Left renal pelvis (tissue), 4 donors: ENCODE measurements at regions not wholly inside any gene's neighbourhood (a gene's known extent, or its start where the extent isn't known, plus 50 kb on each side); places are given as distances from the start of the nearest gene placed in this dataset.

Source experiments
- DNase-seq, 4 donors: peaks; one replicate each; pipeline ENCODE4 v3.0.0-alpha.2; 2013; ENCODE audit warnings: low read depth in 4 of 4, low spot score in 3 of 4

DNA sequence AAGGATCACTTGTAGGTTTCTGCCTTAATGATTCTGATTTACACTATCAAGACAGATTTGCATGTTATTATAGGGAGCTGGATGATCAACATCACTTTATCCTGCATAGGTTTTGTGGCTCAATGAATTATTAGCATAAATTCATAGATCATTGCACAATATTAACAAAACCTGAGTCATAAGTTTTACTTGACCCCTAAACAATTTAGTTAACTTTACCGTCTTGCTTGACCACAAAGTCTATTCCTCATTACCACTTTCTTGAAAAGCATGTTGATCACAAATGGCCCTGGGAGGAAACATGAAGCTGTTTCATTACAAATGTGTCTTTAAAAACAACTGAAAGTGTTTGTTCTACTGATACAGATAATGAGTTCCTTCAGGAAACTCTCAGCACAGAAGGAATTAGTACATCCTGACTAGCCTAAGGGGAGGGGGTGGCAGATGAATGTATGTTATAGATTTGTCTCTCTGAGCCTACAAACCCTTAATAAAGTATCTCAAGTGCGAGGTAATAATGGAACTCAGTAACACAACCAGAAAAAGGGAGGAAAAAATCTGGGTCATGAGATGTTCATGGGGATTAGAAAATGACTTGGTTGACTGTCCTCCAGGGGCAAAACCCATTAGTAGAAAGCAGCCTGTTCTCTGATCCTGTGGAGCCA lies 303.4 kb downstream of the PIK3C3 start:
- DNase-seq, result no peak

DNA sequence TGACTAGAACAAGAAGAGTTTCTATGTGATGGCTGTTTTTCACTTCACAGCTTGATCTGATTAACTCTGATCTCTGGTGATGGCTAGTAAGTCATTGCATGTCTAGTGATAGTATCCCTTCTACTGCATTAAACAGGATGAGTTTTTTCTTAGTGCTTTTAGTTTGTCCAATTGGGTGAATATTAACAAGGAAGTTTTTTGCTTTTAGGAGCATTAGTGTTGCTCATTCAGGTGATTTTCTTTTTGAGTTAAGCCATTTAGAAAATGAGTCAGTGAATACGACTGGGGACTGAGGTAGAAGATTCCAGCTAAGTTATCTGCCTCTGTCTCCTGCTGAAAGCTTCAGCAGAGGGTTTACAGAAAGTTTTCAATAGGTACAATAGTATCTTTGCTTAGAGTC lies 306.7 kb downstream of the PIK3C3 start:
- no peak for DNase-seq

DNA sequence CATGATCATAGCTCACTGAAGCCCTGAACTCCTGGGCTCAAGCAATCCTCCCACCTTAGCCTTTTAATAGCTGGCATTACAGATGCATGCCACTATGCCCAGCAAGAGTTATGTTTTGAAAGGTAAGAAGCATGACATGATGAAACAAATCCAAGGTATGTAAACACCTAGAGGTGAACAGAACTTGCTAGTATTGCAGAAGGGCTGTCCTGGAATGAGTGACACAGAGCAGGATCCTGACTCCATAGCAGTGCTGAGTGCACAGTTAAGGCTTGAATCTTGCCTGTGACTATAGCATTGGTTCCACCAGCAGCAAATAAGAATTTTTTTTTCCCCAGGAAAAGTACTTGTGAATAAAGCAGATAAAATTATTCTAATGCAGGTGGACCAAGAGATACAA lies 309.5 kb downstream of the PIK3C3 start:
- DNase-seq, result no peak

DNA sequence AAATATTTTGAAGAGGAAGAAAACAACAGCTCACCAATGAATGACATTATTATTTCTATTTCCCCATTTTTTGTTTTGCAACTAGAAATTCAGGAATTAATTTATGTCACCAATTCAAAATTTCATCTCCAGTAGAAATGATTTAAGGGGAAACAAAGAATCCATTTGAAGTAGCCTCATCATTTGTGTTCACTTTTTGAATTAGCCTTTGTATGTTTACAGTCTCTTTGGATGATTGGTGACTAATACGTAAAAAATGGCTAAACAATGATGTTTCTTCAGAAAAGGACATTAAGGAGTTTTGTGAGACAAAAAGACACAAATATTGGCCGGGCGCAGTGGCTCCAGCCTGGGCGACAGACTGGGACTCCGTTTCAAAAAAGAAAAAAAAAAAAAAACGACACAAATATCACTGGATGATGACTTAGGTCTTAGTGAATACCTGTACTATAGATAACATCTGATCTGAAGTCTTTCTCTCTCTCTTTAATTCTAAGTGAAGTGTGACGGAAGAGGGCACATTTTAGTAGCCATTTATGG lies 313.2 kb downstream of the PIK3C3 start:
- DNase-seq, result no peak

- no peak for DNase-seq
These were observed 313.8 kb downstream of the PIK3C3 start for GRCh38 chr18:42268798-42269197.

GRCh38 chr18:42271647-42272414 lies 316.8 kb downstream of the PIK3C3 start:
- no peak for DNase-seq

DNA sequence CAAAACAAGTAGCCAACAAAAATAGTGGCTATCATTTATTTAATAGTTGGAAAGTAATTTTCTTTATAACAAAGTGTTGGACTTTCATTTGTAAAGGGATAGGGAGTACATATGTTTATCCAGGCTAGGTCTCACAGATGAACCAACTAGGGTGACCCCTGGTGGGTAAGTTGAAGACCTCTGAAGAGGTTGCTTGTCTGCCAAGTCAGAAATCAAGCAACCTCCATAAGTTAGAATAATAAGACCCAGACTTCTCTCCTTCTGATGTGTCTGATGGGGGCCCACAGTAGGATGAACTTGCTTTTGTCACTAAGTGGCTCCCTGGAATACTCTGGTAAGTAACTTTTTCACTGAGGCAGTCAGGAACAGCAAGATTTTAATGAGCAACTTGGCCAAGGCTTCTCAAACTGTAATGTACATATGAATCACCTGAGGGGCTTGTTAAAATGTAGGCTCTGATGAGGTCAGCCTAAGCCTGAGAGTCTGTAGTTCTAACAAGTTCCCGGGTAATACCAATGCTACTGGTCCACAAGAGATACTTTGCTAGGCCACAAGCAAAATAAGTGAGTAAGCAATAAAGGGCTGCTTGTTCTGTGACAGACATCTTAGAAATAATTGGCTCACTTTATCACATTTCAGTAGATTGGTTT lies 319.6 kb downstream of the PIK3C3 start:
- DNase-seq, result no peak

DNA sequence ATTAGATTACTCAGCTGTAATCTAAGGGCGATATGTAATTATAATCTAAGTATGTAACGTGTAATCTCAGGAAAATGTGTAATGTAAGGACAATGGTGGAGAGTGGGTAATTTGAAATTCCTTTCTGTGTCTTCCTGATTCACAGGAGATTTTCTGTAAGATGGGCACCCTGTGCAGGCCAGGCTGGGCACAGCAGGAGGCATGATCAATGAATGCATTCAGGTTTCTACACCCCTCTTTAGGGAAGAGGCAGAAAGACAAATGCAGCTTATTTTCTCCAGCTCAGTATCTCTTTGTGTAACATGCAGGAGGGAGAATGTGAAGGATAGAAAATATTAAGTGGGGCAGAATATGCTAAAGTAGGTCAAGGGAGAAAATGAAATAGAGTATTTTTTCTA lies 320.1 kb downstream of the PIK3C3 start:
- no peak for DNase-seq

DNA sequence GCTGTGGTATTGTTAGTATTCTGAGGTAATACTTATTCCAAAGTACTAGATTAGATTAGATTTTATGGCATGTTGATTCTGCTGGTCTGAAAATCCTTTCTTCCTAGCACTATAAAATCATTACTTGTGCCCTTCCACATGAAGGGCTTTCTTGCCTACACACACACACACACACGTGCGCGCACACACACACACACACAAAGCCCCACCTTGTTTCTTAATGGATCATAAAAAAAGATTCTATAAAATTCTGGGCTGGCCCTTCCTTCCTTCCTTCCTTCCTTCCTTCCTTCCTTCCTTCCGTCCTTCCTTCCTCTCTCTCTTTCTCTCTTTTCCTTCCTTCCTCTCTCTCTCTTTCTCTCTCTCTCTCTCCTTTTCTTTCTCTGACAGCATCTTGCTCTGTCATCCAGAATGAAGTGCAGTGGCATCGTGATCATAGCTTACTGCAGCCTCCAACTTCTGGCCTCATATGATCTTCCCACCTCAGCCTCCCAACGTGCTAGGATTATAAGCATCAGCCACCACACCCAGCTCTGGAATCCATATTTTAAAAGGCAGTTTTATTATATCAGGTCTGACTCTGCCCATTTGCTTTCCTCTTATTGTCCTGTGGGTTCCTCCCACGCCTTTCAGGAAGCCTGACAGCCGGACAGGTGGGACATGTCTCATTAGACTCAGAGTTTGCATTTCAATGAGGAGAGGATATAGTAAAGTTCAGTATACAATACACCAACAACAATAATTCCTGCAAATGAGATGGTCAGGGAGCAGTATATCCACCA lies 321.1 kb downstream of the PIK3C3 start:
- no peak for DNase-seq

DNA sequence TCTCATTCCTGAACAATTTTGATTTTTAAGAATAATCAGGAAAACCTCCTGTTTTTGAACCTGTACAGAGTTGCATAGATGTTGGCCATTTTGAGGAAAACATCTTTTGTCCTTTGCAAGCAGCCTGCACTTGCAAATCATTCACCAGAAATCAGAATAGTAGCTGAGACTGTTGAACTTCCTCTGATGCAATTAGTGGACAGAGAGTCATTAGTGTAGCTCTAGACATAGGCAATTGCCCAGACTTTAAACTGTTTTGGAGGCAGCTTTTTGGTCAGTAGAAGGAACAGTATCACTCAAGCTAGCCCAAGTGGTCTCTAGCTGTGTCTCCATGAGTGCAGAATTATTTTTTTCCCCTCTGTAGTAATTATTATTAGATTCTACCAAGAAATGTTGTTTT lies 326.1 kb downstream of the PIK3C3 start:
- DNase-seq, result no peak

DNA sequence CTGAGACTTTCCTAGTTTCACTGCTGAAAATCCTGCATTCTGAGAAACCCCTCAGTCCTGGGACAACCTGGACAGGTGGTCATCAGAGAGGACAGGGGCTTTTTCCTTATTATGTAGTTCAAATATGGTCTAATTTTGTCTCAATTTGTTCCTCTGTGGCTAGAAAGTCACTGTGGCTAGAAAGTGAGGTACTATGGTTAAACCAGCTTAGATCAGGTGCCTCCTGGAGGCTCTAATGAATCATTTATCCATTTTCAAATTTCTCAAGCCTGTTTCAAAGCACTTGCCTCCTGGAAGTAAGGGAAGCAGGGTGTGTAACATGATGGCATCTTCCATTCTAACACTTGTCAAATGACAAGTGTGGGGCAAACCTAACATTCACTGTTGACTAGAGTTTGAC lies 326.8 kb downstream of the PIK3C3 start:
- no peak for DNase-seq

DNA sequence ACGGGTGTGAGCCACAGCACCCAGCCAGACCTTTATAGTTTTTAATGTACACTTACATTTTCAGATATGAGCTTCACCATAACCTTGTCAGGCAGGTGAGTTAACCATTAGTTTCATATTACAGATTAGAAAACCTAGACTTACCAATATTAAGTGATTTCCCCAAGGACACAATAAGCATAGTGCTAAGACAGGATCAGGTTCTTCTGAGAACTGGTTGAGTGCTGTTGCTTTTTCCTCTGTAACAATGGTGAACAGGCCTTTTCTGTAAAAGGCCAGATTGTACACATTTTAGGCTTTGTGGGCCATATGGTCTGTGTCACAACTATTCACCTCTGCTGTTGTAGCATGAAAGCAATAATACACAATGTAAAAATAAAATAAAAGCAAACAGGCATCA lies 332.0 kb downstream of the PIK3C3 start:
- no peak for DNase-seq

- no peak for DNase-seq
These were observed 333.1 kb downstream of the PIK3C3 start for GRCh38 chr18:42288129-42288528.

GRCh38 chr18:42289526-42289925 lies 334.5 kb downstream of the PIK3C3 start:
- no peak for DNase-seq

DNA sequence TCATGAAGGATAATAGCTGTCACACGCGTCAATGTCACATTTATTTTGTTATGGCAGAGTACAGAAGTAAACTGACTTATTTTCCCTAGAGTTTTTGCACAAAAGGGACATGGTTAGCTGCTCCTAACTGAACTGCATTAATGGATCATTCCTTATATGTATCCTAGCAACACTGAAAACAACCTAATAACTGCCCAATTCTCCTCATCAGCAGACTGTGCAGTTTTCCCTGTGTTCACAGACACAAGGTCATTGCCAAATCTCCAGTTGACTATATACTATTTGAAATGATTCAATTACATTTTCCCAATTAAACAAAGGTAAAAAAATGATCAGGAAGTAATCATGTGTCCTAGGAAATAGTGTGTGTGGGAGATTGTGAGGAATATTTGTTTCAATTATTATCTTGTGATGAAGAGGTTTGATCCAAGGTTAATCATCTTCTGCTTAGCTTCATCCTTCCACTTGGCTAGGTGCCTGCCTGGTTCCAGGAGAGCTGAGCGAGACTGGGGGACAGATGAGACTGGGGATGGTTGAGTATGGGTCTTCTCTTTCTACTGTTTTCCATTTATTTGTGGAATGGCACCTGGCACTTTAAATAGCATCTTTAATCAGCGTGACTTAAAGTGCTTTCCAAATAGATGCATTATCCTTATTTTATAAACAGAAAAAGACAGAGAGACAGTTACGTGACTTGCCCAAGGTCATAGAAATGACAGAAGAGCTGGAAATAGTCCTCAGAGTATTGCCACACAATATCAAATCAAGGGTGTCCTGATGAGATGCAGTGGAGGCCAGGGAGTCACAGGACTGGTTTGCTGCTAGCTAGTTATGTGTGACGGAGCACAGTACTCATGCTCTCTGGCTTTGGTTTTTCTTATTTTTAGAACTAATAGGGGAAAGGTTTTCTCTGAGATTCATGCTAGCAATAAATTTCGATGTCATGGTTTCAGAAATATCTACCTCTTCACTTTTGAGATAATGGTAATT lies 335.6 kb downstream of the PIK3C3 start:
- no peak for DNase-seq

DNA sequence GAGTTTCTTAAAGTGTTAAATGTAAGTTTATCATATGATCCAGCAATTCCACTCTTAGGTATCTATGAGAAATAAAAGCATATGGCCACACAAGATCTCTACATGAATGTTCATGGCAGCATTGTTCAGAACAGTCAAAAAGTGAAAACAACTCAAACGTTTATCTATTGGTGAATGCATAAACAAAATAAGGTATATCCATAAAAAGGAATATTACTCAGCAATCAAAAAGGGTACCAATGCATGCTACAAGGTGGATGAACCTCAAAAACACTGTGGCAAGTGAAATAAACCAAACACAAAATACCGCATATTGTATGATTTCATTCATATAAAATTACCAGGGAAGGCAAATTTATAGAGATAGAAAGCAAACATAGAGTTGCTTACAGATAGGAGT lies 337.6 kb downstream of the PIK3C3 start:
- DNase-seq, result no peak

- no peak for DNase-seq
These were observed 341.2 kb downstream of the PIK3C3 start for GRCh38 chr18:42296192-42296591.

GRCh38 chr18:42296723-42297122 lies 341.7 kb downstream of the PIK3C3 start:
- DNase-seq, result no peak

- peak; percentile 56 to 80 (median 69) for DNase-seq
These were observed 344.0 kb downstream of the PIK3C3 start for GRCh38 chr18:42298759-42299675.
